ENCODE measurements at regions not wholly inside any gene's neighbourhood (a gene's known extent, or its start where the extent isn't known, plus 50 kb on each side); places are given as distances from the start of the nearest gene placed in this dataset.
"Not testable (repeated sequence)": the region's sequence is repeated elsewhere in the genome, so short reads cannot be mapped to it uniquely, and the experiment has no call there.

DNA sequence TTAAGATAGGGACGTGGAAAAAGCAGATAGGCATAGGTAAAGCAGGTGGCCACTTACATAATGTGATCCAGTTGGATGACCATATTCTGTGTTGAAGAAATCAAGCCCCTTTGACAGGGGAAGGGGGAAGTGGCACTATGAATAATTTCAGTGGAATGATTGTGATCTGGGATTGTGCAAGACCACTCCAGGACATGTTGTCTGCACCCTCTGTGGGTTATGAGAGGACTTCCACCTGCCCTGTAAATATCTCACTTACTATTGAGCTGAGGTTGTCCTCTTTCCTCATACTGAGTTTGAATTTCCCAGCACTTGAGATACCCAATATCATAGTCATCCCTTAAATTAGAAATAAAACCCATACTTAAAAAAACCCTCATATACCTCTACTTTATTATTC lies 220.7 kb downstream of the IRS1 start:
- DNase-seq (ENCODE audit: low spot score), result peak; percentile 72

DNA sequence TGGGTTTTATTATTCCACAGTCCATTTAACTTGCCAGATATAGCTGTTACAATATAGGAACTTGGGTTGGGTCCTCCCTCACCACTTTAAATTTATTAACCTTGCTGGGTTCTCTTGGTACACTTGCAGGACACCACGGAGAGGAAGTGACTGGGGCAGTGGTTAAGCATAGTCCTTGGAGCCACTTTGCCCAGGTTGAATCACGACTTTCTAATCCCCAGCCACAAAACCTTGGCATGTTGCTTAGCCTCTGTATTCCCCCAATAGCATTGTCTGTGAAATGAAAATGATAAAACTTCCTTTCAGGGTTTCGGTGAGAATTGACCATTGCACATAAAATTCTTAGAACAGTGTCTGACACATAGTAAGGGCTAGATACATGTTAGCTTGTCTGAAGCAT lies 221.2 kb downstream of the IRS1 start:
- peak; percentile 57 for DNase-seq (ENCODE audit: low spot score)

GRCh38 chr2:226575928-226576327 lies 223.7 kb downstream of the IRS1 start:
- no peak for DNase-seq (ENCODE audit: low spot score)

- DNase-seq (ENCODE audit: low spot score), result no peak
These were observed 226.5 kb downstream of the IRS1 start for GRCh38 chr2:226573158-226573557.

- DNase-seq (ENCODE audit: low spot score), result no peak
These were observed 235.0 kb downstream of the IRS1 start for GRCh38 chr2:226564667-226565066.

DNA sequence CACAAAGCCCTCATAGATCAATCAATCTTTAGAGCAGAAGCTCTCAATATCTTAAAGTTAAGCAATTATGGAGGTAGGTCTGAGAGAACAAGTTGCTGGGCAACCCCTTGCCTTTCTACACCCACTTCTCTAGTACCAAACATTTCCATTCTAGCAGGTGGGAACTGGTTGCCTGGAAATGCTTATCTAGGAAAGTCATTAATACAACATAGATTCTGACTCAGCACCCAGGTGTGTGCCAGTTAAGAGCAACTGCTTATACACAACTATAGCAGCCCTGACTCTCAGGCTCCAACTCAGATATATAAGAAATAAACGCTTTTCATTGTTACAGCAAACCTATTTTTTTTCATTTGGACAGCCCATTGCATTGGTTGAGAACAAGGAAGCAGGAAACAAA lies 237.7 kb downstream of the IRS1 start:
- peak; percentile 63 for DNase-seq (ENCODE audit: low spot score)

GRCh38 chr2:226560325-226560724 lies 239.3 kb downstream of the IRS1 start:
- no peak for DNase-seq (ENCODE audit: low spot score)

DNA sequence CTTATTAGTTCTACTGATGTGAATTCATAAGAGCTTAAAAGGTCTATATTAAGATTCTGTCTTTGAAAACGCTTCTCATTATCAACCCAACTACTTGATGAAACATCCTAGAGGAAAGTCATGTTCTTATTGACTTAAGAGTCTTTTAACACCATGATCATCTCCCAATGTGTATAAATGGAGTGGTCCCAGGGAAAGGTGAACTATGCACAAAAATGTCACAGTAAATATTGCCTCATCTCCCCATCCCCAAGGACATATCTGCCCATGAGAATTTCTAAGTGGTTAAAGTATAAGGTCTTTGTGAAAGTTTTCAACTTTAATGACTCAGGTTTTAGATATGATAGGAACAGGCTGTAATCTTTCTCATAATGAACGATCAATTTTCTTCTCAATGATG lies 240.1 kb downstream of the IRS1 start:
- no peak for DNase-seq (ENCODE audit: low spot score)

GRCh38 chr2:226558418-226558817 lies 241.2 kb downstream of the IRS1 start:
- DNase-seq (ENCODE audit: low spot score), result no peak

- no peak for DNase-seq (ENCODE audit: low spot score)
These were observed 243.6 kb downstream of the IRS1 start for GRCh38 chr2:226556050-226556449.

DNA sequence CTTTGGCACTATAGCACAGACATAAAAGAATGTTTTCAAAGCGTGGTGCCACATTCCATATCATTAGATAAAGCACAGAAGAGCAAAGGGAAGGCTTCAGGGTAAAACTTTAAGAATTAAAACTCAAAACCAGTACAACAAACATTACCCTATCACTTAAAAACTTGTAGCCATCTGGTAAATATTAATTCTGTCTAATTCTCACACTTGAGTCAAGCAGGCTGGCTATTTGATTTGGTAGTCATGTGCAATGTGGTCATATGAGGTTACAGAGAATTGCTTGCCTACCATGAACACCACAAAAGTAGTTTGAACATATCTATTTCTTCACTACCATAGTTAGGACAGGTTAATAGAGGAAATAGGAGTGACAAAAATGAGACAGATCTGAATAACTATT lies 244.9 kb downstream of the IRS1 start:
- peak; percentile 22 for DNase-seq (ENCODE audit: low spot score)

- no peak for DNase-seq (ENCODE audit: low spot score)
These were observed 246.3 kb downstream of the IRS1 start for GRCh38 chr2:226553333-226553732.

DNA sequence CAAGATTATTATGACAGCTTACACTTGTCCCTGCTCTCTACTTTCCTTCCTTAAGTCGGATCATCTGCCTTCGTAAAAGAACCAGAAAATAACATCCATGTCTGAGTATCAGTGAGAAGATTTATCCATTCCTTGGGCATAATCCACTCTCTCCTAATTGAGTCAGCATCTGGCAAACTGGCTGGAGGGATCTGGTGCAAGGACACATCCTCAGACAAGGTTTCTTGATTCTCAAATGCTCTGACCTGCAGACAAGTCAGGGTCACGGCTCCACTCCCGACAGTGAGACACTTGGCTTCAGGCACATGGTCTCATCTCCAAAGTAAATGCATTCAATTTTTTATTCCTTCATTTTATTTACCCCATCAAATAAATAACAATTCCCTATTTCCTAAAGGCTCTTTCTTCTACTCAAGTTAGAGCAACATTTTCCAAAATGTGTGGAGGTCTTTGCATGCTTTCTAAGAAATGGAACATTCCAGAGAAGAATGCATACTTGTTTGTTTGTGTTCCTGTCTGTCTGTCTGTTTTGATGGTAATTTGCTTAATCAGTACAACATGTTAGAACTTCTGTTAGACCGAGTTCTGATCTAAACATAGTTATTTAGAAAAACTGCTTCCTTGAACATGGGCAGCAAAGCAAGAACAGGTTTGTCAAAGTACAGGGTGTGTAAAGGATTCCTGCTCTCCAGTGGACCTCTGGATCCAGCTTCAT lies 246.9 kb downstream of the IRS1 start:
- DNase-seq (ENCODE audit: low spot score), result no peak

DNA sequence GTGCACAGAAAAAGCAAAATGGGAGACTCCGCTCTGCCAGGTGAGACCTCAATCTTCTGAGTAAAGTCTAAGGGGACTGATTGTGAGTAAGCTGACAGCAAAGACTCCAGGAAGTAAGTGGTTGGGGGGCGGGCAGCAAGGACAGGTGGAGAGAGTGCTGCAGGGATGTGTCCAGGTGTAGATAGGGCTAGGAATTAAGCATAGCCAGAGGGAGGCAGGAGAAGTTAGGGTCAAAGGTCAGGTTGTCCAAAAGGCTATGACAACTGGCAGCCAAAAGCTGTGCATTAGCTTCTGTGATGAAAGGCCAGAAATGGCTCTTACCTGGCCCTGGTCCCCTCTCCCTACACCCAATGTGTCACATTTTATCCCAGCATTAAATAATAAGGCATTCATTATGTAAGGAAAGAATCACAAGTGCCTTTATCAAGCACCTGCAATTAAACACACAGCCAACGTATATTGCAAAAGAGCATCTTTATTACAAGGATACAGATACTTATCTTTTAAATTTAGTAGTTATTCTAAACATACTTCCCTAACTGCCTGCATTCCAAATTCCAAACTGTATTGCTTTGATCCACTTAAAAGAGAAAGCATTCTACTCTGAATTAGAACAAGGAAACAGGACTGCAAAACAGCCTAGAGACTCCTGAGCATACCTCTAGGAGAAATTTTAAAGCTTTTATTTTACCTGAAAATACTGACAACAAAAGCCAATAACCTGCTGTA lies 247.9 kb downstream of the IRS1 start:
- DNase-seq (ENCODE audit: low spot score), result no peak

- DNase-seq (ENCODE audit: low spot score), result no peak
These were observed 248.8 kb downstream of the IRS1 start for GRCh38 chr2:226550801-226551200.

- no peak for DNase-seq (ENCODE audit: low spot score)
These were observed 250.9 kb downstream of the IRS1 start for GRCh38 chr2:226548732-226549131.

GRCh38 chr2:226544596-226545210 lies 254.9 kb downstream of the IRS1 start:
- DNase-seq (ENCODE audit: low spot score), result peak; percentile 60

DNA sequence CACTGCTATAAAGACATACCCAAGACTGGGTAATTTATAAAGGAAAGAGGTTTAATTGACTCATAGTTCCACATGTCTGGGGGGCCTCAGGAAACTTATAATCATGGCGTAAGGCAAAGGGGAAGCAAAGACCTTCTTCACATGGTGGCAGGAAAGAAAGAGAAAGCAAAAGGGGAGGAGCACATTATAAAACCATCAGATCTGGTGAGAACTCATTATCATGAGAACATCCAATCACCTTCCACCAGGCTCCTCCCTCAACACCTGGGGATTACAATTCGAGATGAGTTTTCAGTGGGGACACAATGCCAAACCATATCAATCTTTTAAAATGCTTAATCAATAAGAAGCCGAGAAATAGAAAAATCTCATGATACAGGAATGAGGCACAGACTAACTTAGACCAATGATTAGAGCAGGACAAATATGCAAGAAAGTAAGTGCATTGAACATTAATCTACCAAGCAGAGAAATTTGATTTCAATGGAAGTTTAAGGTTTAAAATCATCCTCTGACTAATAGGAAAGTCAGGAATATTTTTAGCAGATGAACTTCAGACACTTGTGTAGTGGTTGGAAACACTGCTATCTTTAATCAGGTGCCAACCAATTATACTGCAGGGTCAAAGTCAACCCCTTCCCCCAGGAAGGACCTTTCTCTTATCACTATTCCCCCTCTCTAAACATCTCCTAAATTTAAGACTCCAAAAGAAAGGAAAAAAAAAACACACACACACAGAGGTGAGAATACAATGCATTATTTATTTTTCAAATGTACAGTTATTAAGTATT lies 259.2 kb downstream of the IRS1 start:
- DNase-seq (ENCODE audit: low spot score), result no peak

GRCh38 chr2:226536410-226536809 lies 263.2 kb downstream of the IRS1 start:
- no peak for DNase-seq (ENCODE audit: low spot score)

DNA sequence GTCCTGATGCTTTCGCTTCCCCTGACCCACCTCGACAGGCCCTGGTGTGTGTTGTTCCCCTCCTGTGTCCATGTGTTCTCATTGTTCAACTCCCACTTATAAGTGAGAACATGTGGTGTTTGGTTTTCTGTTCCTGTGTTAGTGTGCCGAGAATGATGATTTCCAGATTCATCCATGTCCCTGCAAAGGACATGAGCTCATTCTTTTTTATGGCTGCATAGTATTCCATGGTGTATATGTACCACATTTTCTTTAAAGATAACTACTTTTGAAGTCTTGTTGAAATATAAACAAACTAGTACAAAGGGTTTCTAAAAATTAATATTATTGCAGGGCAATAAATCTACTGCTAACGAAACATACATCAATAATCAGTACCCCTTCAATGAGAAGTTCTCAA lies 266.6 kb downstream of the IRS1 start:
- DNase-seq (ENCODE audit: low spot score), result not testable (repeated sequence)

DNA sequence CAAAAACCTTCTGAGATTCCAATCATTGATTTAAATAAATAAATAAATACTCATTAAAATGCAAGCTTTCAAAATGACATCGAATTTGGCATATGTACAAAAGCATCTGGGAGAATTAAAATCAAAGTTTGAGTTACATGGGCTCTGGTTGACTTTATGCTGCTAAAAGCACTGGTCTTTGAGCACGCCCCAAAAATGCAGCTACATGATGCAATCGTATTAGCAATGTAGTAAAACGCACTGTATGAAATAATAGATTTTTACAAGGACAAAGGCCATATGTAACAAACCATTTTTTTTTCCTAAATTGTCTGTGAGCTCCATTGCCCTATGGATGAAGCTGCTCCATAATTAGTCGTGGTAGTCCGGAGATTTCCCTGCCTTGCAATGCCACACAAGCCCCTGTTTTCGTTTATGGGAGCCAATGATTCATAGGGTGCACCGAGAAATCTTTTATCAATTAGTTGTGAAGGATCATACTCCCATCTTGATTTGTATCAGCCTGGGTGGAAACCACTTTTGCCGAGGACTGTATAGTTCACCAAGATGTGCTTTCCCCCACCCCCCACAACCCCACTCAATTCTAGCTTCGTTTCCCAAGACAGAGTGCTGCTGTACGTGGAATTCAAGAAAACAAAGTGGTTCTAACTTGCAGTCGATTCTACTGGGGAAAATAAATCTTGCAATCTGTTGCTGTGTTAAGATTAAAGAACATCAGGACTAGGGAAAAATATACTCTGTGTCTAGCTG lies 268.4 kb downstream of the IRS1 start:
- no peak for DNase-seq (ENCODE audit: low spot score)

DNA sequence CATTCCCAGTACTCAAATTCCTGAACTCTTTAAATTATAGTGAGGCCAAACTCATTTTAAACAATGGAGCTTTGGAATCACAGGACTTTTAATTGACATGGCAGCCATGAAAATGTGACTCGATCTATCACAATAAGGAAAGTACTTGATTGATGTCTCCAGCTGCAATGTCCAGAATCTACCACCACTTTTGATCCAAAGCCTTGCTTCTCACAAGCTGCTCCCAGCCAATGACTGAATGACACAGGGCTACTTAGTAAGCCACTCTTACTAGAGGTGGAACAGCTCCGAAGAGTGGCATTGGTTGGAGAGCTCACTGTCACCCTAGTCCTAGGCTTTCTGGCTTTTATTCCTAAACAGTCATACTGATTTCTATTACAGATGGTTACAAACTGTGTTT lies 270.1 kb downstream of the IRS1 start:
- DNase-seq (ENCODE audit: low spot score), result no peak

All from kidney tubule cell (primary cell).